NCI-H2107 treated with DMSO at 0.1 percent for 48 hours (cell line): ENCODE measurements at regions not wholly inside any gene's neighbourhood (a gene's known extent, or its start where the extent isn't known, plus 50 kb on each side); places are given as distances from the start of the nearest gene placed in this dataset.

ENCODE experiments used
- DNase-seq: peaks from one replicate; lab custom pipeline; 2025; ENCODE audit not compliant: unreplicated experiment; lab: John Stamatoyannopoulos, UW

DNA sequence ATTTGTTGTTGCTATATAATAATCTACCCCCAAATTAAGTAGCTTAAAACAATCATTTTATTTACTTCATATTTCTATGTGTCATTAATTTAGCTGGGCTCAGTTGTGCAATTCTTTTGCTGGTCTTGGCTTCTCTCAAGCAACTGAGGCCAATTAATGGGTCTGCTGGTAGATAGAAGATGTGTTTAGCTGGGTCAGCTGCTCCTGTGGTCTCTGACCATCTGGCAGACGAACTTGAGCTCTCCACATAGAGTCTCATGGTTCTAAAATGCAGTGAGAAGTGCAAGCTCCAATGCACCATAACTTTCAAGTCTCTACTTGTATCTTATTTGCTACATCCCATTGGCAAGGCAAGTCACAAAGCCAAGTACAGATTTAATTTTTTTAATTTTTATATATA is 515.6 kb downstream of the ZIC1 start:
- DNase-seq: no peak

DNA sequence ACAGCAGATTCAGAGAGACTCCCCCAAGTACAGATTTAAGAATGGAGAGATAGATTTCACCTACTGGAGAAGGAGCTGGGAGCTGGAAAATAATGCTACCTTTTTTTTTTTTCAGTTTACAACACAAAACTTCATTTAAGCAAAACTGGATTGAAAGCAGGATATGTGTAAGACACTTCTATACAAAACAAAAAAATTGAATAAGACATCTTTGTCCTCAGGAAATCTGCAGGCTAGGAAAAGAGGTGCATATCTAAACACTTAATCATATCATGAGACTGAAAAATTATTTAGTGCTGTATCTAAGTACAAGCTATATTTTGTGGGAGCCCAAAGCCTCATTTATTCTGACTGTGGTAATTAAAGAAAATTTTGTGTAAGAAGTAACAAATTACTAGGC is 516.1 kb downstream of the ZIC1 start:
- DNase-seq: no peak

DNA sequence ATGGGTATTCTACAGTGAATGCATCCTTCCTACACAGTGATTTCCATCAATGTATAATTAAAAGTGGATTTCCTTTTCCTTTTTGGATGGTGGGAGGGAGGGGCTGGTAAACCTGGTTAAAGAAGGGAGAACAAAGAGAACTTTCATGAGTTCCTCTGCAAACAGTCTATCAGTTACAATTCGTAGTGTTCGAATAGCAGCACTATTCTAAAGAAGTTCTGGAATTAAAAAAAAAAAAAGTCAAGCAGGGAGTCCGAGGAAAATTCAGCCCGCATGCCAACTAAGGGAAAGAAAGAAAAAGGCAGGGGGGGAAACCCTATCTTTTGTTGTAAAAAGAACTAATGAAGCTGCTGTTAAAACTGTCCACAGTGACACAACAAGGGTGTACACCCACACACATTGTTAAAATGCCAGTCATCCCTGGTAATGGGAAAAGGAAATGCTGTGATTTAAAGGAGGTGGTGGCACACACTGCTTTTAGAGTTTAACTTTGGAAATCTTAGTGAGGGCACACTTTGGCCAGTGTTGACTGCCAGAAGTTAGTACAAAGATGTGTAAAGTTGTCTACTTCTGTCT is 521.2 kb downstream of the ZIC1 start:
- no peak for DNase-seq

DNA sequence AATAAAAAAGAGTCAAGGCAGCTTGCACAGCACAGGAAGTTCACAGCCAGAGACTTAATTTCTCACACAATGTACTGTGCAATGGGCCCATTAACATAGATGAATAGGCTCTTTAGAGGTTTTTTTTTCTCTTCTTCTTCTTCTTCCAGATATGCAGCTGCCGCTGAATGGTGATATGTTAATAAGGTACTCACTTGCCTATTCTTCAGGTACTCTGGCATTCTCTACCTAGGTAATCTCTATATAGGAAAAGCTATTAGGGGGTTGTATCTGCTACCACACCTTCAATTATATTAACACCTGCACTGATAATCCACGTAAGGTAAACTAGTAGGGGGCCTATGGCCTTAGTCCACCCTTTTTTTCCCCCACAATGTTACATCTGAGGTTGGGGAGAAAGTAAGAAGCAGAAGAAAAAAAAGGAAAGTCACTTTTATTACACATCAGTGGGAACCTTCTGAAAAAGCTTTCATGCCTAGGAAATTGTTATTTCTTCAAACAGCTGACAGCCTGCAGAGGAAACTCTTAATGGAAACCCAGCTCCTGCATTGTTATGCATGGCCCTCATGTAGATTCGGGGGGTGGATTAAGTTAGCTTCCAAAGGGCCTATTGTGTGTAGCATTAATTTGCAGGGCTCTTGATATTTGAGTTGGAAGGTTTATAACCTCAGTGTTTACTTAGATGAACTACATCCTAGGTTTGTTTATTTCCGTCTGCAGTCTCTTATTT is 525.5 kb downstream of the ZIC1 start:
- DNase-seq: peak; percentile 71

DNA sequence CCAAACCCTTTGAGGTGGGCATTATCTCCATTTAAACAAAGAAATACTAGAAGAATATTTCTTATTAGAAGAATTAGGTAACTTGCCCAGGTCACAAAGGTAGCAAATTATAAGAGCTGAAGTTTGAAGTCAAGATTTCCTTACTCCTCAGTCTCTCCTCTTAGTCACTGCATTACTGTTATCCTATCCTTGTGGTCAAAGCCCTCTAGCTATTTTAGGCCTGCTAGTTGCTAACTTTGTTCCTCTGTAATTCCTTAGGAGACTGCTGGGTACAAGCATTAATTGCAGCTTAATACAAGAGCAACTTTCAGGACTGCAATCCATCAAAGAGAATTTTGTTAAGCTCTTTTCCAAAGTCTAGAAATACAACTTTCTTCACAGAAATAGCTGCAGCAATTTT is 528.2 kb downstream of the ZIC1 start:
- no peak for DNase-seq

DNA sequence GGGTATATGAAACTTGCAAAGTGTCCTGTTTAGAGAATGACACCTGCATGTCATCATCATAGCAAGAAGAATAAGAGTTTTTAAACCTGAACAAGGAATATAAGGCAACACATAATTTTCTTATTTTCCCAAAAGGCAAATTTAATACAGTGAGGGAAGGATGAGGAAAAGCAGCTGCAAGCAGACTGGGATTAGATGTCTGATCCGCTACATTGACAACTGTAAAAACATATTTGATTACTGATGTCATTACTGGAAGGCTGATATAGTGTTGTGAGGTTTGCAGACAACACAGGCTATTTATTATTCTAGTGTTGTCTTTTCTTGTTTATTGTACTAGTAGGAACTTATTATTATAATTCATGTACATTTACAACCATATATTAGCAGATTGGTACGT is 528.7 kb downstream of the ZIC1 start:
- DNase-seq: no peak

DNA sequence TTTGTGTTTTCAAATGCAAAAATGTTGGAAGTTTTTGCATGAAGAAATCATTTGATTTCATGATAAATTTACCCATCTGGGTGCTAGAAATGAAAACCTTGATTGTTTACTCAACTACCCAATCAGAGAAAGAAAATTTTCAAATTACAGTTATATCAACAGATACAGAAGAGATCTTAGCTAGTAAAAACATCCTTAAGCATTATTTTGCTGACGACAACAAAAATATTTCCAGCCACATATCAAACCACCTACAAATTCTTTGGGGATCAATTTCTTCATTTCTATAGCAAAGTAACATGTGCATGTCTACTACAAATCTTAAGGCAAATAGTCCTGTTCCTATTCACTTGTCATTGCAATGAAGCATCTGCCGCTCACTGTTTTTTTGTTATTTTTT is 530.3 kb downstream of the ZIC1 start:
- DNase-seq: no peak

DNA sequence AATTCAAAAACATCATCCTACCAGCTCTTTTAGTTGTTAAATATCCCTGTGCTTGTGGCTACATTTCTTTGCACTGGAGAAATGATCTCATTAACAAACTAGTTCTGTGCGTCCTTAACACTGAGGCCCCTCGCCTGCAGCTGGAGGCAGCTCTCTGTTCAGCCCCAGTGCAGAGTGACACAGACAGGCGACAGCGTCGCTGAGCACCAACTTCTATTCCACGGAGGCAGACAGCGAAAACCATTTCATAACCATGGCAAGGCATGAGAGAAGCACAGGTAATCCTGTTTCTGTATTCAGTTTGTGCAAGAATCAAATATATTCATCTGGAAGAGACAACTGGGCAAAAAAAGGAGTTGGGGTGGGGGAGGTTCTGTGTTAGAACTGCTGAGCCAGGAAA is 530.7 kb downstream of the ZIC1 start:
- DNase-seq: no peak

DNA sequence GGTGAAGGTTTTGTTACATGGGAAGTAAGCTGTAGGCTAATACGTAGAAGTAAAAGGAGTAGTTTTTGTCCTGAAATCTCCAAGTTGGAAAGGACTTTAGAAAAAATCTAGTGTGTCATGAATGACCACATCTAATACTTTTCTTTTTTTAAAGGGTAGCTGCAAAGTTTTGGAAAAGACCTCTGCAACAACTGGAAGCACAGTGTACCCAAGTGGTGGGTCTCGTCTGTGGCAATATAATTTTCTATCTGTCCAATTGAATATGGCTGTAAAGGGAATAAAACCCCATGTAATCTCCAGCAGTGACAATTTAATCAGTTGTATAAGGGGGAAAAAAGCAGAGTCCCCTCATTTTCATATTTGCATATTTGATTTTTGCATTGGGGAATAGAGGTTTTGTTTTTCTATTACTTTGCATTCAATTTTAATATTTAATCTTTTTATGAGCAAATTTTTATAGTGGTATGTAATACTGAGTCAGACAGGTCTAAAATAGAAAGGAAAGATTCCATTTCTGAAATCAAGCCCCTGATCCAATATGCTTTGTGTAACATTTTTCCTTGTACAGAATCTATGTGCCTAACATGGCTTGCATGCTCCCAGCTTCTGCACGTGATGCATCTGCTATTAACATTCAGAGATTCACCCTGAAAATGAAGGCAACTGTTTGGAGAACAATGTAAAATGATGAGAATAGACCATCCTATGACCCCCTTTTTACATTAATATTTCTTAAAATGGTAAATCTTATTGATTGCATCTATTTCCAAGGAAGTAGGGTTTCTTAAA is 531.4 kb downstream of the ZIC1 start:
- DNase-seq: no peak

DNA sequence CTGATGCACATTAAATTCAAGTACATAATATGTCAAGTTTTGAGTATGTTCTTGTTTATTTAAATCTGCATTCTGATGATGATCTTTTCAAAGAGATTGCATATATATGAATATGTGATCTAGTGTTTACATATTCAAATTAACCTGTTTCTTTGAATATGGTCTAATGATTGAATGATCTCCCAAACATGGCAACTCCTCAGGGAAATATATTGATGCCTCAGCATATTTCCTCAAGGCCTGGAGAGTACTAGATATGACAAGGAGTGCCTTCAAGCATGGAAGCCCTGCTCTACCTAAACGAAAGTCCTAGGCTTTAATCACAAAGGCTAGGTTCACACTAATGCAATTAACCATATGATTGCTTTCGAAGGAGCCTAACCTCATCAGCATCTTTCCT is 532.8 kb downstream of the ZIC1 start:
- DNase-seq: no peak

DNA sequence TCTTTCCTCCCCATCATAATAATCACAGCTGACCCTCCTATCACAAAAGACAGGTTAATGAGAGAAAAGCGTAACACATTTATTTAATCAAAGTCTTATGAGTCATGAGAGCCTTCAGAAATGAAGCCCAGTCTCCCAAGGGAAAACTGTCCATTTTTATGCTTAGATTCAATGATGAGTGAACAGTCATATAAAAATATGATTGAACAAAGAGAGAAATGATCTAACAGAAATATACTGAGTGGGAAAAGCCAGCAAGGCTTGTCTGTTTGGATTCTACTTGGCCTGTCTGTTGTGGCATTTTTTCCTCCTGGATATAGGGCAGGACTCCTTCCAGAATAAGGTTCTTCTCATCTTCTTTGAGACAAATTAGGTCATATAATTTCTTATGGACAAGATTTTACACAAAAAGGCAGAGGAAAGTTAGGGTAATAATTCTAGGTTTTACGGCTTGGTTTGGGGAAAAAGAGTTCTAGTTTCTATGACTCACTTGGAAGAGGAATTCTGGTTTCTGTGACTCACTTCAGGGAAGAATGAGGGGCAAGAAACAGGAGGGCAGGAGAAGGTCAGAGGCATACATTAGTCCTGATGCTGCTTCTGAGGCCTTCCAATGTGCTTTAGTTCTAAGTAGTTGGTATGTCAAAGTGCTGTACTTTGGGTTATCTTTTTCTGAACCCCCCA is 534.2 kb downstream of the ZIC1 start:
- no peak for DNase-seq

DNA sequence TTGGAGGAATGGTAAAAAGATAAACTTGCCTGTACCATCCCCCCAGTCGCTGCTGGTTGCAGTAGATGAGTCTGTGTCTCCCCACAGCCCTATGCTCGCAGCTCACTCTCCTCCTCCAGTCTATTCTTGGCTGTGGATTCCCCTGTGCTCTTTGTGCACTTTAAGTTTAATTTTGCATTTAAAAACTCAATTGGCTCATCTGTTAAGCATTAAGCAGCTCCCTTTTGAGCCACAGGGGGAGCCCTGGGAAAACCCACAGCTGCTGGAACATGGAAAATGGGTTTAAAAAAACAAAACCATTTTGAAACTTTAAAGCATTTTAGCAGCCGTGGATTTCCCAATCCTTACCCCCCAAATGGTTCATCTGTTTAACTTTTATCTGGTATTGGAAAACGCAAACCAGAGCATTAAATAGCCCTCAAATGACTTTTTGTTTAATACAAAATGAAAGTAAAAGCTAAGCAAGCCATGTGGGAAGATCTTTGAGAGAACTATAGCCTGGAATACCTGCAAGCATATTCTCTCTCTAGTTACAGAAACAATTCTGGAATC is 536.9 kb downstream of the ZIC1 start:
- DNase-seq: no peak

DNA sequence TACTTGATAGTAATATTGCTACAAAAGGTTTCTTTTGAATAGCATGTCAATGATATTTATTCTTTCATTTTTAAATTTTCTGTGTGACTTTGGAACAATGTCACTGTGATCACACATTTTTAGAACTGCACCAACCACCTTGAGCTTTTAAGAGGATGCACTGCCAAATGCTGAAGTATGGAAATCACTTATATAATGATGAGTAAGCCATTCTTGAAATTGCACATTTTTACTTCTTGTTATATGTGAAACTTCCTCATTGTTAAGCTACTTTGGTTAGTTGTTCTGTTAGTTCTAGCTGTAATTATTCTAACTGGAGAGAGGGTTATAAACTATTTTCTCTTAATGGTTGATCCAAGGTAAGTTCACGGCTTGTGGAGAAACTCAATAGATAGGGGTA is 547.5 kb downstream of the ZIC1 start:
- DNase-seq: no peak

DNA sequence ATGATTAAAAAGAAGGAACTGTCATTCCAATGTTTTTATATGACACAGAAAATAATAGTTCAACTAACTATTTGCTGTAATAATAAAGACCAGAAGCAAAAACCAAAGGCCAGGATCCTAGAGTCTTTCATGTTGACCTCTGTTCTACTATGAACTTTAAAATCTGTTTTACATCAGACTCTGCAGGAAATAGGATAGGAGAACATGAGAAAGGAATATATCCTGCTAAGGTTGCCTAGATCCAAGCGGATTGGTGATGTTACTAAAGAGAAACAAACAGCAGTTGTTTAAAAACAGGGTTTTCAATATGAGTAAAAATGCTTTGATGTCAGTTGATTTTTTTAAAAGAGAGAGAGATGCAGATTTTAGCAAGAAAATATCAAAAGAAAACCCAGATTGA is 549.6 kb downstream of the ZIC1 start:
- no peak for DNase-seq

DNA sequence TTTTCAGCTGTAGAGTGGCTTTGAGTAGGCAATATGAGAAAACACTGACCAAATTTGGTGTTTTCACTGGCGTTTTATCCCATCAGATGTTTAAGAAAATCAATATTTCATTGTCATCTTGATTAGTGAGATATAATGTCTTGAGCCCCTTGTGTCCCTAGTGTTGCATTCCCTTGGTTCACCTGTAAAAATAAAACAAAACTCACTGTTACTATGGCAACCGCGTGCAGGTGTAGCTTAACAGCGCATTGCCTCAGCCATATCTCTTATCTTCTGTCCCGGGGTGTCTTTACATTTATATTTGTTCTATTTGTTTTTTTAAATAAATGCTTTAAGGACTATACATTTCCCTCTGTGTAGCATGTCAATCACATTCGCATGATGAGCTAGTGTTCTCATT is 551.6 kb downstream of the ZIC1 start:
- no peak for DNase-seq

DNA sequence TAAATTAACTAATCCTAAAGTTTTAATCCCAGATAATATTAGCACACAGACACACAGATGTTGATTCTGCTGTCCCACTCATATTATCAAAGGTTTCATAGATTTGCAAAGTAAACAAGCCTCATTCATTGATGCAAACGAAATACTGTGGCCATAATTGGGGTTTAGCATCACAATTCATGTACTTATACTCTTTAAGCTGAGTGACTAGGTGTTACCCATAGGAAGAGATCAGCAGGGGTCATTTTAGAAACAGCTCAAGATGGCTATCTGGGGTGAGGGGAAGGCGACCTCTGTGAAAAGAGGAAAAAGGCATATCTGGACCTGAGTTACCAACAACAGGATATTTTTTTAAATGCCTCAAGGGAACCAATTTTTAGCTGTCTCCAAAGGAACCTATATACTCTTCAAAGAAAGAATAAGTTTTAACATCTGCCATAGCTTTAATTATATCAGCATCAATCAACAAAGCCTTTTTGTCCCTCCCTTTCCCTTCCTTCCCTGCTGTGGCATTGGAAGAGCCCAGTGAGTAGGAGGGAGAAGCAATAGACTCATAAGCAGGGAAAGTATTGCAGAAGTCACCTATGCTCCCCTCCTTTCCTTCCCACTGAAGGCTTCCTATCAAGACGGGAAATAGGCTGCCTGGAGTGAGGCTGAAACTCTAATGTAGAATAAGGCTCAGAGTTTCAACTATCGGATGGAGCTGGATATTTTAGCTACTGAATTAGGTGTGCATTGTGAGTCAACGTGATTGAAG is 553.4 kb downstream of the ZIC1 start:
- no peak for DNase-seq

DNA sequence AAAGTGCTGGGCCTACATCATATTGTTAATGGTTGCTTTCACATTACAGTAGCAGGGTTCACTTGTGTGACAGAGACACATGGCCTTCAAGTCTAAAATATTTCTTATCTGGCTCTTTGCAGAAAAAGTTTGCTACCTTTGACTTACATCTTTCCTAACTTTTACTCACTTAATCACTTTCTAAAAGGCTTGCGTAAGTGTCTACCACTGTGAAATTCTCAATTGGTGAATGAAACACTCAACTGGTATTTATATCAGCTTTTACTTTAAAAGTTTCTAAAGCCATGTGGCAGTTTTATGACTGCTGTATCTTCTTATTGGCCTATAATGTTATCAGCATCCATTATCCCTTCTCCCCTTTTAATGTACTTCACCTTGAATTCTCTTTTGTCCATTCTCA is 554.5 kb downstream of the ZIC1 start:
- DNase-seq: no peak

DNA sequence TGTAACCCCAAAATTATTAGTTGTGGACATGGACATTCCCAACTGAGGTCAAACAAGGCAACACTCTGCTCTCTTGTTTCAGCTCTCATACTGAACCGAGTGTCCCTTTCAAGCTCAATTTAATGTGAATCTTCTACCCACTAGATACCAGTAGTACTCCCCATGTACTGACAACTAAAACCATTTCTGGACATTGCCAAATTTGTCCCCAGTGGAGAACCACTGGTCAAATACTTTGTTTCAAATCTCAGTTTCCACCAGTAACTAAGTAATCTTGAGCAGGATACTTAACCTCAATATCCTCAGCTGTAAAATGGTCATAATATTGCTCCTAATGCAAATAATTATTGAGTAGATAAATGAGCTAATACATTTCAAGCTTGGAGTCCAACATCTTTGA is 566.0 kb downstream of the ZIC1 start:
- no peak for DNase-seq

DNA sequence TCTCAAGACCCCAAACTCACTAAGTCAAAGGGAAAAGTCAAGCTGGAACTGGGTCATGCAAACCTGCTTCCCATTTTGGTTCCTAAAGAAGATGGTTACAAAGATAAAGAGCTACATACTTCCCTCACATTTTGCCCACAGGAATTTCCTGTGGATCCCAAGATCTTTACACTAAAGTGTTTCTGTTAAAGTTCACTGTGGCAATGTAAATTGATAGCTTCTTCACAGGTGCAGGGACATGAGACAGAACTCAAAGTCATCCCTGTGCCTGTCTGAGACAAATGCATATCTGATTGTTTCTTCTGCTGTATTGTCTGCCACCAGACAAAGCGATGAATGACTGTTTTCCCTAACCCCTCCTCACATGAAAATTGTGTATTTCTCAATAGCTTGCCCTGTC is 567.8 kb downstream of the ZIC1 start:
- no peak for DNase-seq

DNA sequence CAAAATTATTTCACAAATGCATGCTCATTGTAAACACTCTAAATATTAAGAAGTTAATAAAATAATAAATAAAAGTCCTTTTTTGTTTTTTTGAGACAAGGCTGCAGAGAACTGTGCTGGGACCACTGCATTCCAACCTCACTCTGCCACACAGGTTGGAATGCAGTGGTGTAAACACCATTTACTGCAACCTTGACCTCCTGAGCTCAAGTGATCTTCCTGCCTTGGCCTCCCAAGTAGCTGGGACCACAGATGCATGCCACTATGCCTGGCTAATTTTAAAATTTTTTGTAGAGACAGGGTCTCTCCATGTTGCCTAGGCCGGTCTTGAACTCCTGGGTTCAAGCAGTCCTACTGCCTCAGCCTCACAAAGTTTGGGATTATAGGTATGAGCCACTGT is 578.4 kb downstream of the ZIC1 start:
- no peak for DNase-seq

DNA sequence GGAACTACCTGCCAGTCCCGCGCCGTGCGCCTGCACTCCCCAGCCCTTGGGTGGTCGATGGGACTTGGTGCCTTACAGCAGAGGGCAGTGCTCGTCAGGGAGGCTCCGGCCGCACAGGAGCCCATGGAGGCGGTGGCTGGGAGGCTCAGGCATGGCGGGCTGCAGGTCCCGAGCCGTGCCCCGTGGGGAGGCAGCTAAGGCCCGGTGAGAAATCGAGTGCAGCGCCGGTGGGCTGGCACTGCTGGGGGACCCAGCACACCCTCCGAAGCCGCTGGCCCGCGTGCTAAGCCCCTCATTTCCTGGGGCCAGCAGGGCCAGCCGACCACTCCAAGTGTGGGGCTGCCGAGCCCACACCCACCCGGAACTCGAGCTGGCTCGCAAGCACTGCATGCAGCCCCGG is 580.2 kb downstream of the ZIC1 start:
- no peak for DNase-seq
